ENCODE measurements at regions not wholly inside any gene's neighbourhood (a gene's known extent, or its start where the extent isn't known, plus 50 kb on each side); places are given as distances from the start of the nearest gene placed in this dataset.
A peak's percentile ranks its signal among the peaks of the same experiment; 100 is the strongest.

DNA sequence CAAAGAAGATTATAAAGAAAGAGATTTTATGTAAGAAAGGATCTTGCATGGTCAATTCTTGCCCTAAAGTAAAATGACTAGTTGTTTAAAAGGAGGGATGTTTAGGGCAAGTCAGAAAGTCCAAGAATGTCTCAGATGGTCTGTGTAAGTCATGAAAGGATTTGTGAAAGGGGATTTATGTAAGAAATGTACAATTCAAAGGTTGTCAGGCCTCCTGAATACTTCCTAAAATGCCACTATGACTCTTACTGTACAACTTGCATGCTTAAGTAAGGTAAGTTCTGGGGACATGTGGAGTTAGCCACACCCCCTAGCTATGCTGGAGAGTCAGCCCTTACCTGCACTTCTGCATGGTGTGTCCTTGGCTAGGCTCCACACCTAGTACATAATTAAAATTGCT is 328.9 kb upstream of the TGFBR2 start:
- H3K4me1 ChIP-seq, result peaks cover 0 to 16% (median 6%) of the 10 kb centered on the region in 4 donors

DNA sequence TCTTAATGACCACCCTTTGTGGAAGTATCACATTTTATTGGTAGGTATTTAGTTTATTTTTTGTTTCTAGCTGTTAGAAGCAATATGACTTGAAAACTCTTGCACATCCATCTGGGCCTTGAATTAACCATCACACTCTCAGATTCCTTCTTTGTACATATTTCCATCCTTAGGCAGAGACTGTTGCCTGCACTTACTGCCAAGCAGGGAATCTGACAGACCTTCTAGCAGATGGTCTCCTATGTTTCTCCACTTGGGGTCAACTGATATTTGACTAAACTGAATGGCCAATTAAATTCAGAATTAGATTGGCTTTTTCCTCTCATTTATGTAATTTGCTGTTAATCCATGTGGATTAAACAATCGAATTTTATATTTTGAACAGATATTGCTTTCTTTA is 324.9 kb upstream of the TGFBR2 start:
- 90 to 93% methylated on average over 1 of the region's 1 CpG for WGBS, 2 donors
- intact Hi-C loops (cut with DNase I), result no loop called here
- no peak for DNase-seq
- H3K27me3 ChIP-seq, result no peaks in the 10 kb centered on the region
- H3K27ac ChIP-seq, result no peak overlapping the region
- TF ChIP-seq, protein P1, sequence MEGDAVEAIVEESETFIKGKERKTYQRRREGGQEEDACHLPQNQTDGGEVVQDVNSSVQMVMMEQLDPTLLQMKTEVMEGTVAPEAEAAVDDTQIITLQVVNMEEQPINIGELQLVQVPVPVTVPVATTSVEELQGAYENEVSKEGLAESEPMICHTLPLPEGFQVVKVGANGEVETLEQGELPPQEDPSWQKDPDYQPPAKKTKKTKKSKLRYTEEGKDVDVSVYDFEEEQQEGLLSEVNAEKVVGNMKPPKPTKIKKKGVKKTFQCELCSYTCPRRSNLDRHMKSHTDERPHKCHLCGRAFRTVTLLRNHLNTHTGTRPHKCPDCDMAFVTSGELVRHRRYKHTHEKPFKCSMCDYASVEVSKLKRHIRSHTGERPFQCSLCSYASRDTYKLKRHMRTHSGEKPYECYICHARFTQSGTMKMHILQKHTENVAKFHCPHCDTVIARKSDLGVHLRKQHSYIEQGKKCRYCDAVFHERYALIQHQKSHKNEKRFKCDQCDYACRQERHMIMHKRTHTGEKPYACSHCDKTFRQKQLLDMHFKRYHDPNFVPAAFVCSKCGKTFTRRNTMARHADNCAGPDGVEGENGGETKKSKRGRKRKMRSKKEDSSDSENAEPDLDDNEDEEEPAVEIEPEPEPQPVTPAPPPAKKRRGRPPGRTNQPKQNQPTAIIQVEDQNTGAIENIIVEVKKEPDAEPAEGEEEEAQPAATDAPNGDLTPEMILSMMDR (IDR thresholded peaks at IDR 0.05), result no peak
- TF ChIP-seq POLR2A (IDR thresholded peaks at IDR 0.05) (no peak), EP300 (IDR thresholded peaks at IDR 0.05) (no peak), POLR2AphosphoS5 (IDR thresholded peaks at IDR 0.05) (no peak)
- no peak overlapping the region for H3K4me3 ChIP-seq
- peaks cover 0 to 27% (median 17%) of the 10 kb centered on the region in 4 donors for H3K4me1 ChIP-seq
- no peaks in the 10 kb centered on the region for H3K36me3 ChIP-seq
- H3K9me3 ChIP-seq, result no peaks in the 10 kb centered on the region

More for the DNA sequence above, 328.9 kb upstream of the TGFBR2 start:
- Histone ChIP-seq H3K9me3 (no peaks in the 10 kb centered on the region), H3K4me3 (no peak overlapping the region), H3K27ac (no peak overlapping the region), H3K36me3 (no peaks in the 10 kb centered on the region), H3K27me3 (no peaks in the 10 kb centered on the region)
- DNase-seq, result no peak
- TF ChIP-seq POLR2AphosphoS5 (IDR thresholded peaks at IDR 0.05) (no peak), EP300 (IDR thresholded peaks at IDR 0.05) (no peak), POLR2A (IDR thresholded peaks at IDR 0.05) (no peak)
- TF ChIP-seq, protein P1 (IDR thresholded peaks at IDR 0.05), result no peak
- intact Hi-C loops (cut with DNase I), result no loop called here

DNA sequence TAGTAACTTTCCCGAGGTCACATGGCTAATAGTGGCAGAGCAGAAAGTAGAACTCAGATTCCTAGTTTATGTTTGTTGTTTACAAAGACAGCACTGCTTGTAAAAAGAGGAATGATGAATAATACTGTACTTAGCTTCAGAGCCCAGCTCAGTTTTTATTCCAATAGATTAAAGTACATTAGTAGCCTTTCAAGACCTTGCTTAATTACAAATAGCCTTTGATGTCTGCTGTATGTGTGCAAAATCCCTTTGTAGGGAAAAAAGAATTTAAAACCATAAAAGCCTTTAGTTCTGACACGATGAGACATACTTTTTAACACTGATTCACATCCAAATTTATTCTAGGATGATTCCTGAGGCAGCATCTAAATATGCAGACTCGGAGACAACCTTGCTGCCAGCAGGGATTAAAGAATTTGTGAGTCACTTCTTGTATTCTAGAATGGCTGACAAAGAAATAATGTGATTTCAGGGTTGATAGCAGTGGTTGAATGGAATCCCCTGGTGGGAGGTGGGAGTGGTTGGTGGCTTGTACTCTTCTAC is 324.2 kb upstream of the TGFBR2 start:
- intact Hi-C loops (cut with DNase I), result no loop called here
- no peak for DNase-seq

DNA sequence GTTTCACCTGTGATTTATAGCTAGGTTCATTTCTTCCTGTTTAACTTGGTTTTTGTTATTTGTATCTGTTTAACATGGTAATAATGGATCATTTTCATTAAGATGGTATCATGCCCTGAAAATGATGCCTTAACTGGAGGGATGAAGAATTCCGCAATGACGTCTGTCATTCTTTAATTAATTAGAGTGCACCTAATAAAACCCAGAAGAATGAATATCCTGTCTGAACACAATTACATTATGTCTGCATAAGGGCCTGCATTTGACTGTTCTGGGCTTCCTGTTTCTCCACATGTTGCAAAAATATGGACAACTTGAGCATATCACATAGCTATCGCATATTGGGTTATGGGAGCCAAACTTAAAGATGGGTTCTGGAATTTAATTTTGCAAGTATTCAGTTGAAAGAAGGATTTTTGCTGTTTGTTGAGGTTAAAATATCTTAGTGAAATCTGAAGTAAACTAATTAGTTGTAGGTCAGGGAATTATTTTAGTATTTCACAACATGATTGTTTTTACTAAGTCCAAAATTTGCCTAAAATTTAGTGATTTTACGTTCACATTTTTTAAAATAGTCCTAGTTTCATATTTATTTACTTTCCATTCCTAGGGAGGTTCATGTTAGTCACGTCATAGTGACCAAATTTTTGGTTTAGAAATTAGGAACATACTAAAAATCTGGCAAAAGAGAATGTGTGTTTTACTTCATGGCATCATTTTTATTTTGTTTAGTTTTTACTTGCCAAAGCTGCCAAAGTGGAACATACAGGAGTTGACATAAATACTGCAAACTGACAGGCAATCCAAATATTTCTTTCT is 321.0 kb upstream of the TGFBR2 start:
- no peaks in the 10 kb centered on the region for H3K27me3 ChIP-seq
- TF ChIP-seq POLR2AphosphoS5 (IDR thresholded peaks at IDR 0.05) (no peak), EP300 (IDR thresholded peaks at IDR 0.05) (no peak)
- TF ChIP-seq, protein P1 (IDR thresholded peaks at IDR 0.05), result no peak
- peaks cover 0 to 34% (median 20%) of the 10 kb centered on the region in 4 donors for H3K4me1 ChIP-seq
- peak overlapping the region; percentile 20 to 67 (median 54) for H3K27ac ChIP-seq
- intact Hi-C loops (cut with DNase I), result no loop called here
- WGBS, 2 donors, result 78 to 82% methylated on average over 5 of the region's 5 CpGs
- H3K4me3 ChIP-seq, result no peak overlapping the region
- DNase-seq, result no peak
- H3K9me3 ChIP-seq, result no peaks in the 10 kb centered on the region
- no peaks in the 10 kb centered on the region for H3K36me3 ChIP-seq

More for the DNA sequence above, 324.2 kb upstream of the TGFBR2 start:
- WGBS, 2 donors, result 70 to 74% methylated on average over 3 of the region's 3 CpGs
- no peaks in the 10 kb centered on the region for H3K36me3 ChIP-seq
- H3K4me1 ChIP-seq, result peaks cover 0 to 34% (median 20%) of the 10 kb centered on the region in 4 donors
- no peaks in the 10 kb centered on the region for H3K9me3 ChIP-seq
- H3K27ac ChIP-seq, result peak overlapping the region in 3 of 4 donors; percentile 51 to 61 (median 55)
- TF ChIP-seq POLR2AphosphoS5 (IDR thresholded peaks at IDR 0.05) (peak in 2 of 4 donors; percentile 27 to 43), EP300 (IDR thresholded peaks at IDR 0.05) (no peak)
- no peak overlapping the region for H3K4me3 ChIP-seq
- H3K27me3 ChIP-seq, result no peaks in the 10 kb centered on the region

DNA sequence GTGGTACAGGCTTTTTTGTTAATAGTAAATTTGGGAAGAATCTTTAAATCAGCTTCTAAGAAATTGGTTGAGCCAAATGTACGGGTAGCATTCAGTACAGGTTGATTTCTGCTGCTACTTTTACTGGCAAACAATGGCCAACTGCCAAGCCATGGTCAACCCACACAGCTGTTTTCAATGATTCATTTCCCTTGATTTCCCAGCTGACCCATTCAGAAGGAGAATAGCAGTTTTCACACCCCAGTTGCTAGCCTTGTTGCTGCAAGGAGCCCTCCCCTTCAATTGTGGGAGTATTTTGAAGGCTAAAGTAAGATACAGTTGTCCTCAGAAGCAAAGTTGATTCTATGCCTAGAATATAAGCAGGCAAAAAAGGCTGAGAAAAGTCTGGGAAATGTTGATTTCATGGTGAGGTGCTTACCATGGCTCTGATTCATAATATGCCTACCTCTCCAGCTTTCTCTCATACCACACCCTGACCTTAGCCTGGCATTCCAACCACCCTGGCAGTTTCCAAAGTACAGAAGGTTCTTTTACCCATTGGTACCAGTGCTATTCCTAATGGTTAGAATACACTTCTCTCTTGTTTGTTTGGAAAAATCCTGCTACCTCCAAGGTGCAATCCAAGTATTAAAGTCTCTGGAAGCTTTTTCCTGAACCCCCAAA is 320.3 kb upstream of the TGFBR2 start:
- Histone ChIP-seq H3K36me3 (no peaks in the 10 kb centered on the region), H3K4me3 (no peak overlapping the region), H3K9me3 (no peaks in the 10 kb centered on the region), H3K27me3 (no peaks in the 10 kb centered on the region), H3K27ac (peak overlapping the region; percentile 20 to 67 (median 54)), H3K4me1 (peaks cover 0 to 34% (median 20%) of the 10 kb centered on the region in 4 donors)
- 6 to 22% methylated on average over 1 of the region's 1 CpG for WGBS, 2 donors
- peak; percentile 62 to 79 (median 70) for TF ChIP-seq POLR2AphosphoS5 (IDR thresholded peaks at IDR 0.05)
- TF ChIP-seq POLR2A (IDR thresholded peaks at IDR 0.05), result no peak
- TF ChIP-seq EP300 (IDR thresholded peaks at IDR 0.05), result no peak
- peak; percentile 85 for DNase-seq
- intact Hi-C loops (cut with DNase I), result no loop called here

Measured in sigmoid colon (tissue), 6 donors.